HG03139 (cell line): ENCODE measurements at regions not wholly inside any gene's neighbourhood (a gene's known extent, or its start where the extent isn't known, plus 50 kb on each side); places are given as distances from the start of the nearest gene placed in this dataset.
A peak's percentile ranks its signal among the peaks of the same experiment; 100 is the strongest.
"Not testable (repeated sequence)": the region's sequence is repeated elsewhere in the genome, so short reads cannot be mapped to it uniquely, and the experiment has no call there.

Source experiments
- ATAC-seq: cut with Tn5 transposase; IDR thresholded peaks from one replicate; pipeline ENCODE4 v1.9.1; 2021; ENCODE audit not compliant: unreplicated experiment

- peak; percentile 29 for ATAC-seq
These were observed 104.5 kb downstream of the ZMAT3 start for GRCh38 chr3:178967177-178967532.

GRCh38 chr3:178966299-178967176, 105.1 kb downstream of the ZMAT3 start:
- ATAC-seq, result peak; percentile 38

- ATAC-seq, result no peak
These were observed 107.1 kb downstream of the ZMAT3 start for GRCh38 chr3:178964551-178964950.

- no peak for ATAC-seq
These were observed 110.7 kb downstream of the ZMAT3 start for GRCh38 chr3:178960918-178961317.

- no peak for ATAC-seq
These were observed 111.4 kb downstream of the ZMAT3 start for GRCh38 chr3:178960181-178960580.

- no peak for ATAC-seq
These were observed 120.9 kb downstream of the ZMAT3 start for GRCh38 chr3:178950676-178951075.

- no peak for ATAC-seq
These were observed 121.7 kb downstream of the ZMAT3 start for GRCh38 chr3:178949896-178950295.

- ATAC-seq, result no peak
These were observed 123.1 kb downstream of the ZMAT3 start for GRCh38 chr3:178948546-178948945.

- no peak for ATAC-seq
These were observed 123.9 kb downstream of the ZMAT3 start for GRCh38 chr3:178947738-178948137.

GRCh38 chr3:178942261-178942660, 129.3 kb downstream of the ZMAT3 start:
- not testable (repeated sequence) for ATAC-seq

- no peak for ATAC-seq
These were observed 141.5 kb downstream of the ZMAT3 start for GRCh38 chr3:178930116-178930515.

- ATAC-seq, result no peak
These were observed 155.4 kb downstream of the ZMAT3 start for GRCh38 chr3:178916223-178916622.

- no peak for ATAC-seq
These were observed 156.2 kb downstream of the ZMAT3 start for GRCh38 chr3:178915365-178915764.

- no peak for ATAC-seq
These were observed 164.5 kb downstream of the ZMAT3 start for GRCh38 chr3:178907081-178907480.

- no peak for ATAC-seq
These were observed 170.4 kb downstream of the ZMAT3 start for GRCh38 chr3:178901204-178901603.

- no peak for ATAC-seq
These were observed 171.5 kb downstream of the ZMAT3 start for GRCh38 chr3:178900029-178900646.

GRCh38 chr3:178895178-178895789, 176.3 kb downstream of the ZMAT3 start:
- no peak for ATAC-seq
